Hematopoietic multipotent progenitor cell (in vitro differentiated cells): ENCODE measurements at regions not wholly inside any gene's neighbourhood (a gene's known extent, or its start where the extent isn't known, plus 50 kb on each side); places are given as distances from the start of the nearest gene placed in this dataset.
"Not testable (repeated sequence)": the region's sequence is repeated elsewhere in the genome, so short reads cannot be mapped to it uniquely, and the experiment has no call there.

Experiments
- DNase-seq, 3 donors: peaks; one replicate each; pipeline ENCODE4 v3.0.0-alpha.2; 2011 to 2015; ENCODE audit warnings: low read depth in 2 of 3, low spot score in 2 of 3

- DNase-seq: no peak
Measured at GRCh38 chr11:107276077-107276476, 181.5 kb downstream of the CWF19L2 start.

GRCh38 chr11:107275632-107276031, 182.0 kb downstream of the CWF19L2 start:
- no peak for DNase-seq

GRCh38 chr11:107274138-107274537, 183.5 kb downstream of the CWF19L2 start:
- DNase-seq: no peak

- DNase-seq: no peak
Measured at GRCh38 chr11:107272561-107272960, 185.1 kb downstream of the CWF19L2 start.

GRCh38 chr11:107271425-107271824, 186.2 kb downstream of the CWF19L2 start:
- no peak for DNase-seq

- DNase-seq: no peak
Measured at GRCh38 chr11:107268977-107269376, 188.6 kb downstream of the CWF19L2 start.

GRCh38 chr11:107266455-107266854, 191.2 kb downstream of the CWF19L2 start:
- DNase-seq: no peak

GRCh38 chr11:107265591-107266121, 192.0 kb downstream of the CWF19L2 start:
- DNase-seq: no peak

GRCh38 chr11:107263844-107264563, 193.6 kb downstream of the CWF19L2 start:
- DNase-seq: peak in 1 of 3 donors; percentile 2

GRCh38 chr11:107259811-107260221, 197.8 kb downstream of the CWF19L2 start:
- DNase-seq: no peak

GRCh38 chr11:107257710-107258109, 199.9 kb downstream of the CWF19L2 start:
- DNase-seq: no peak

GRCh38 chr11:107253661-107254060, 204.0 kb downstream of the CWF19L2 start:
- DNase-seq: not testable (repeated sequence)

GRCh38 chr11:107252429-107253161, 205.0 kb downstream of the CWF19L2 start:
- DNase-seq: no peak

- DNase-seq: no peak
Measured at GRCh38 chr11:107251298-107251697, 206.3 kb downstream of the CWF19L2 start.

- no peak for DNase-seq
Measured at GRCh38 chr11:107250017-107250416, 207.6 kb downstream of the CWF19L2 start.

GRCh38 chr11:107249054-107249453, 208.6 kb downstream of the CWF19L2 start:
- DNase-seq: no peak

GRCh38 chr11:107247167-107247861, 210.3 kb downstream of the CWF19L2 start:
- no peak for DNase-seq

GRCh38 chr11:107243929-107244328, 213.7 kb downstream of the CWF19L2 start:
- DNase-seq: no peak

GRCh38 chr11:107232451-107232850, 214.2 kb upstream of the GUCY1A2 start:
- no peak for DNase-seq

GRCh38 chr11:107224836-107225235, 206.6 kb upstream of the GUCY1A2 start:
- no peak for DNase-seq

- DNase-seq: no peak
Measured at GRCh38 chr11:107222916-107223460, 204.7 kb upstream of the GUCY1A2 start.
